A549 (cell line): ENCODE measurements at regions not wholly inside any gene's neighbourhood (a gene's known extent, or its start where the extent isn't known, plus 50 kb on each side); places are given as distances from the start of the nearest gene placed in this dataset.

Source experiments
- CBX2 ChIP-seq: fragments of 200-600 bp; sonication (generic); IDR thresholded peaks from 2 replicates; pipeline ENCODE4 v1.6.1; 2016; ENCODE audit warnings: low read depth, mild to moderate bottlenecking, borderline replicate concordance
- CTCF ChIP-seq: fragments of >200 bp; sonication (Bioruptor Twin); formaldehyde crosslinking; IDR thresholded peaks from 3 replicates; pipeline ENCODE4 v1.5.1; 2016
- ESRRA ChIP-seq: fragments of 150-350 bp; IDR thresholded peaks from 2 replicates; pipeline ENCODE4 v1.6.1; 2014; ENCODE audit warnings: mild to moderate bottlenecking, low read length, borderline replicate concordance
- HDAC2 ChIP-seq: fragments of 200-600 bp; sonication (generic); IDR thresholded peaks from 2 replicates; pipeline ENCODE4 v1.6.1; 2016
- KDM1A ChIP-seq: fragments of 200-600 bp; sonication (generic); IDR thresholded peaks from 2 replicates; pipeline ENCODE4 v1.6.1; 2016; ENCODE audit warnings: low read depth, mild to moderate bottlenecking
- NR3C1 ChIP-seq: fragments of >200 bp; sonication (Bioruptor Twin); formaldehyde crosslinking; IDR thresholded peaks from 3 replicates; pipeline ENCODE4 v1.6.1; 2017
- PHF8 ChIP-seq: fragments of 200-600 bp; sonication (generic); IDR thresholded peaks from 2 replicates; pipeline ENCODE4 v1.6.1; 2016; ENCODE audit warnings: low read depth, mild to moderate bottlenecking, antibody characterized with exemption, moderate library complexity, borderline replicate concordance
- POLR2A ChIP-seq: IDR thresholded peaks from 2 replicates; pipeline ENCODE4 v1.6.1; 2012; ENCODE audit warnings: mild to moderate bottlenecking, low read length
- RAD21 ChIP-seq, 2 experiments: fragments of >200 bp in 1 of 2; sonication (Bioruptor Twin) in 1 of 2; formaldehyde crosslinking in 1 of 2; IDR thresholded peaks in 1 of 2; conservative IDR thresholded peaks in 1 of 2; 2 replicates in 1 of 2; 3 replicates in 1 of 2; pipeline ENCODE4 v1.6.1; 2012 to 2018; ENCODE audit warnings: inconsistent platforms in 1 of 2
- SREBF2 ChIP-seq: fragments of 450-650 bp; IDR thresholded peaks from 2 replicates; pipeline ENCODE4 v1.6.1; 2014; ENCODE audit warnings: mild to moderate bottlenecking, moderate library complexity
- TF ChIP-seq, protein P1 (sequence below): IDR thresholded peaks from 2 replicates; pipeline ENCODE4 v1.6.1; 2012
- TF ChIP-seq, protein P2 (sequence below): fragments of >200 bp; sonication (Bioruptor Twin); formaldehyde crosslinking; IDR thresholded peaks from 3 replicates; pipeline ENCODE4 v1.6.1; 2016

DNA sequence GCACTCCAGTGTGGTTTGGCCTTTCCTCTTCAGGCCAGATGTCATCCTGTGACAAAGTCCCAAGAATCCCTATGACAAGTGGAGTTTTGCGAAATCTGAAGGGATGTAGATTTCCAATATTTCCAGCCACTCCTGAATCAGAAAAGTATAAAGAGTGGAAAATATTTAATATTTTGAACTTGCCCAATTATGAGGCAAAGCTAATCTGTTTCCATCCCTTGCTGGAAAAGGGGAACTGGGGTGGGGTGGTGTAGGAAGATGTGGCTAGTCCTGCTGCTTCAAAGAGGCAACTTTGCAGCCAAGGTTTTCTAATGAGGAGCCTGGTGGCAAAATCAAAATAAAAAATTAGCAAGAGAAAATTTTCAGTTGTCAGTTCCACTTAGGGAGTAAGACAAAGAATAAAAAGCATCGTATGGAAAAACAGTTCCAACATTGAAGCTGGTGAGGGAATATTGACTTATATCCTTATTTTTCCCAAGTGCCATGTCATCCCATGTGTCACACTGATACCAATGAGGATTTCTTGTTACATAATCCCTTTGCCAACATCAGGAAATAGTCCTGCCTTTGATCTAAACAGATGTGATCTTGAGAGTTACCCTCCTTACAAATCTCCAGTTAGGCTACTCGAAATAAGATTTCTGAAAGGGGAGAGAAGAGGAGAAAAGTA lies 480.0 kb upstream of the JARID2 start:
- no peak for TF ChIP-seq CTCF
- TF ChIP-seq, protein P1, sequence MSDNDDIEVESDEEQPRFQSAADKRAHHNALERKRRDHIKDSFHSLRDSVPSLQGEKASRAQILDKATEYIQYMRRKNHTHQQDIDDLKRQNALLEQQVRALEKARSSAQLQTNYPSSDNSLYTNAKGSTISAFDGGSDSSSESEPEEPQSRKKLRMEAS, result no peak
- TF ChIP-seq SREBF2, result no peak
- TF ChIP-seq CBX2, result no peak
- no peak for TF ChIP-seq HDAC2
- TF ChIP-seq, protein P2, sequence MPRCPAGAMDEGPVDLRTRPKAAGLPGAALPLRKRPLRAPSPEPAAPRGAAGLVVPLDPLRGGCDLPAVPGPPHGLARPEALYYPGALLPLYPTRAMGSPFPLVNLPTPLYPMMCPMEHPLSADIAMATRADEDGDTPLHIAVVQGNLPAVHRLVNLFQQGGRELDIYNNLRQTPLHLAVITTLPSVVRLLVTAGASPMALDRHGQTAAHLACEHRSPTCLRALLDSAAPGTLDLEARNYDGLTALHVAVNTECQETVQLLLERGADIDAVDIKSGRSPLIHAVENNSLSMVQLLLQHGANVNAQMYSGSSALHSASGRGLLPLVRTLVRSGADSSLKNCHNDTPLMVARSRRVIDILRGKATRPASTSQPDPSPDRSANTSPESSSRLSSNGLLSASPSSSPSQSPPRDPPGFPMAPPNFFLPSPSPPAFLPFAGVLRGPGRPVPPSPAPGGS, result no peak
- no peak for TF ChIP-seq PHF8
- TF ChIP-seq POLR2A, result no peak
- no peak for TF ChIP-seq ESRRA
- no peak for TF ChIP-seq KDM1A
- no peak for TF ChIP-seq RAD21 (conservative IDR thresholded peaks at IDR 0.05 in 1 of 2, IDR thresholded peaks at IDR 0.05 in 1 of 2)
- TF ChIP-seq NR3C1, result no peak
